ENCODE measurements at regions not wholly inside any gene's neighbourhood (a gene's known extent, or its start where the extent isn't known, plus 50 kb on each side); places are given as distances from the start of the nearest gene placed in this dataset.

- no peak for TF ChIP-seq CTCF (IDR thresholded peaks at IDR 0.05; ENCODE audit: extremely low read depth, missing control alignments)
- no peak for DNase-seq (ENCODE audit: low spot score)
Observed at GRCh38 chr2:200042944-200043343, 87.6 kb downstream of the MAIP1 start.

GRCh38 chr2:200044453-200044852 is 89.1 kb downstream of the MAIP1 start:
- no peak for TF ChIP-seq CTCF (IDR thresholded peaks at IDR 0.05; ENCODE audit: extremely low read depth, missing control alignments)
- no peak for DNase-seq (ENCODE audit: low spot score)

GRCh38 chr2:200048421-200048820 is 93.0 kb downstream of the MAIP1 start:
- TF ChIP-seq CTCF (IDR thresholded peaks at IDR 0.05; ENCODE audit: extremely low read depth, missing control alignments): no peak

GRCh38 chr2:200049086-200049485 is 93.7 kb downstream of the MAIP1 start:
- TF ChIP-seq CTCF (IDR thresholded peaks at IDR 0.05; ENCODE audit: extremely low read depth, missing control alignments): no peak

More at GRCh38 chr2:200048421-200048820, 93.0 kb downstream of the MAIP1 start:
- DNase-seq (ENCODE audit: low spot score): no peak

GRCh38 chr2:200050921-200051610 is 95.7 kb downstream of the MAIP1 start:
- DNase-seq (ENCODE audit: low spot score): no peak
- TF ChIP-seq CTCF (IDR thresholded peaks at IDR 0.05; ENCODE audit: extremely low read depth, missing control alignments): no peak

More at GRCh38 chr2:200049086-200049485, 93.7 kb downstream of the MAIP1 start:
- no peak for DNase-seq (ENCODE audit: low spot score)

- no peak for TF ChIP-seq CTCF (IDR thresholded peaks at IDR 0.05; ENCODE audit: extremely low read depth, missing control alignments)
- no peak for DNase-seq (ENCODE audit: low spot score)
Observed at GRCh38 chr2:200051611-200051945, 96.2 kb downstream of the MAIP1 start.

- no peak for TF ChIP-seq CTCF (IDR thresholded peaks at IDR 0.05; ENCODE audit: extremely low read depth, missing control alignments)
- no peak for DNase-seq (ENCODE audit: low spot score)
Observed at GRCh38 chr2:200052627-200053026, 97.2 kb downstream of the MAIP1 start.

All from GM20000 (cell line).